HepG2 (cell line): ENCODE measurements at regions not wholly inside any gene's neighbourhood (a gene's known extent, or its start where the extent isn't known, plus 50 kb on each side); places are given as distances from the start of the nearest gene placed in this dataset.
A peak's percentile ranks its signal among the peaks of the same experiment; 100 is the strongest.

Source experiments
- FOSL2 ChIP-seq: sonication (generic); formaldehyde crosslinking; IDR thresholded peaks from 2 replicates; pipeline ENCODE4 v1.4.0; 2020; ENCODE audit warnings: missing genetic modification reagents
- FOXA1 ChIP-seq, 2 experiments: fragments of 450-650 bp in 1 of 2; sonication (generic) in 1 of 2; formaldehyde crosslinking in 1 of 2; IDR thresholded peaks; 2 replicates each; pipeline versions ENCODE4 v1.4.0 to v1.6.1; 2016 to 2020; ENCODE audit warnings: missing genetic modification reagents in 1 of 2
- FOXO1 ChIP-seq: sonication (generic); formaldehyde crosslinking; IDR thresholded peaks from 2 replicates; pipeline ENCODE4 v1.4.0; 2020; ENCODE audit warnings: missing genetic modification reagents
- HMG20A ChIP-seq: IDR thresholded peaks from 2 replicates; pipeline ENCODE4 v1.6.1; 2016; ENCODE audit warnings: borderline replicate concordance
- JUN ChIP-seq: sonication (generic); formaldehyde crosslinking; IDR thresholded peaks from 2 replicates; pipeline ENCODE4 v1.4.0; 2020; ENCODE audit warnings: mild to moderate bottlenecking, missing genetic modification reagents
- KLF11 ChIP-seq: IDR thresholded peaks from 2 replicates; pipeline ENCODE4 v1.6.1; 2016; ENCODE audit warnings: missing compliant biosample characterization
- KLF12 ChIP-seq: sonication (generic); formaldehyde crosslinking; IDR thresholded peaks from 2 replicates; pipeline ENCODE4 v1.4.0; 2020; ENCODE audit warnings: missing genetic modification reagents, borderline replicate concordance
- NR2F6 ChIP-seq, 2 experiments: IDR thresholded peaks; 2 replicates each; pipeline ENCODE4 v1.6.1; 2016; ENCODE audit warnings: antibody characterized with exemption in 1 of 2, mild to moderate bottlenecking in 1 of 2
- PHF21A ChIP-seq: sonication (generic); formaldehyde crosslinking; IDR thresholded peaks from 2 replicates; pipeline ENCODE4 v1.5.0; 2020; ENCODE audit warnings: mild to moderate bottlenecking, missing genetic modification reagents
- SIX1 ChIP-seq: sonication (generic); formaldehyde crosslinking; IDR thresholded peaks from 2 replicates; pipeline ENCODE4 v1.4.0; 2020; ENCODE audit warnings: missing genetic modification reagents, borderline replicate concordance
- SIX4 ChIP-seq: sonication (generic); formaldehyde crosslinking; IDR thresholded peaks from 2 replicates; pipeline ENCODE4 v1.4.0; 2020; ENCODE audit warnings: missing genetic modification reagents
- SMAD9 ChIP-seq: sonication (generic); formaldehyde crosslinking; IDR thresholded peaks from 2 replicates; pipeline ENCODE4 v1.5.1; 2020; ENCODE audit warnings: mild to moderate bottlenecking, missing genetic modification reagents
- SOX13 ChIP-seq, 3 experiments: fragments of 450-650 bp in 1 of 3; sonication (generic) in 1 of 3; formaldehyde crosslinking in 1 of 3; IDR thresholded peaks in 2 of 3; conservative IDR thresholded peaks in 1 of 3; 2 replicates each; pipeline versions ENCODE4 v1.5.0 to v1.6.1; 2016 to 2020; ENCODE audit warnings: antibody characterized with exemption in 1 of 3, mild to moderate bottlenecking in 1 of 3, missing compliant biosample characterization in 1 of 3, missing genetic modification reagents in 1 of 3, moderate library complexity in 1 of 3
- SOX6 ChIP-seq, 2 experiments: fragments of 450-650 bp in 1 of 2; sonication (generic) in 1 of 2; formaldehyde crosslinking in 1 of 2; IDR thresholded peaks; 2 replicates each; pipeline versions ENCODE4 v1.4.0 to v1.6.1; 2017 to 2020; ENCODE audit warnings: antibody characterized with exemption in 1 of 2, mild to moderate bottlenecking in 1 of 2, missing genetic modification reagents in 1 of 2
- SRSF1 ChIP-seq: fragments of 200-400 bp; formaldehyde crosslinking; optimal IDR thresholded peaks from 2 replicates; pipeline ENCODE3; 2017; ENCODE audit warnings: mild to moderate bottlenecking, low read depth, low read length, moderate library complexity
- ZBTB8A ChIP-seq: sonication (generic); formaldehyde crosslinking; IDR thresholded peaks from 2 replicates; pipeline ENCODE4 v1.4.0; 2020; ENCODE audit warnings: mild to moderate bottlenecking, low read depth, missing genetic modification reagents, borderline replicate concordance
- ZNF605 ChIP-seq: sonication (generic); formaldehyde crosslinking; IDR thresholded peaks from 2 replicates; pipeline ENCODE4 v1.8.0; 2022; ENCODE audit warnings: mild to moderate bottlenecking, missing genetic modification reagents
- TF ChIP-seq, protein P1 (sequence below): sonication (generic); formaldehyde crosslinking; IDR thresholded peaks from 2 replicates; pipeline ENCODE4 v1.4.0; 2020; ENCODE audit warnings: missing genetic modification reagents, mild to moderate bottlenecking, borderline replicate concordance
- TF ChIP-seq, protein P2 (sequence below): sonication (generic); formaldehyde crosslinking; IDR thresholded peaks from 2 replicates; pipeline ENCODE4 v1.4.0; 2020; ENCODE audit warnings: missing genetic modification reagents
- TF ChIP-seq, protein P3 (sequence below), 2 experiments: sonication (generic) in 1 of 2; formaldehyde crosslinking in 1 of 2; IDR thresholded peaks; 2 replicates each; pipeline versions ENCODE4 v1.4.0 to v1.6.1; 2016 to 2020; ENCODE audit warnings: borderline replicate concordance in 1 of 2, low read depth in 1 of 2, mild to moderate bottlenecking in 1 of 2, missing genetic modification reagents in 1 of 2
- TF ChIP-seq, protein P4 (sequence below): sonication (generic); formaldehyde crosslinking; IDR thresholded peaks from 2 replicates; pipeline ENCODE4 v1.4.0; 2020; ENCODE audit warnings: mild to moderate bottlenecking, missing genetic modification reagents

DNA sequence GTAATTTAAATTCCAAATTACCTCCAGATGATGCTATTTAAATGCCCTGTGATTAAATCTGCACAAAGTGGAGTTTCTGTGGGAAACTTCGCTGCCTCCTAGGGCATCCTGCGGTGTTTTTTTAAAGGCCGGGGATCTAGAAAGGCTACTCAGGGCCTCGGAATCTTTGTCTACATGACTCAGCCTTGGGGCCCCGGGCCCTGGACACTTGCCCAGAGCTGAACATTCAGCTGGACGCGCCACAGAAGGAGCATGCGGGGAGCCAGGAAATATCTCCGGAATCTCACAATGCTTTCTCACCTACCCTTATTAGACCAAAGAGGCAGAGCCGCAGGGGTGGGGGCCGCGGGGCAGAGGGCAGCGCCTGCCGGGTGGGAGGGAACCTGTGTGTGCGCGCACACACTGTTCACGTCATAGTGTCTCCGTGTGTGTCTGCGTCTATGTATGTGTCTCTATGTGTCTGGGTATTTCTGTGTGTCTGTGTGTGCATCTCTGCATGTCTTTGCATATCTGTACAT lies 145.5 kb upstream of the TPM1 start (continued):
- no peak; the same call in 1 of the 2 replicates for TF ChIP-seq SOX13 (IDR thresholded peaks at IDR 0.05)
- peak in 1 of 2 experiments; percentile 84; a peak in 2 of 4 replicates for TF ChIP-seq SOX13 (CRISPR knock-in tag; conservative IDR thresholded peaks at IDR 0.05 in 1 of 2, IDR thresholded peaks at IDR 0.05 in 1 of 2)
- TF ChIP-seq FOXO1 = peak; percentile 33; the same call in 1 of the 2 replicates
- TF ChIP-seq HMG20A (CRISPR knock-in tag) = peak; percentile 75; the same call in 1 of the 2 replicates
- TF ChIP-seq KLF12 (CRISPR knock-in tag) = no peak
- no peak for TF ChIP-seq SMAD9
- TF ChIP-seq KLF11 (CRISPR knock-in tag) = no peak
- peak; percentile 96 for TF ChIP-seq FOSL2
- no peak for TF ChIP-seq SOX6 (IDR thresholded peaks at IDR 0.05)
- TF ChIP-seq SOX6 (CRISPR knock-in tag; IDR thresholded peaks at IDR 0.05) = peak; percentile 76
- TF ChIP-seq SIX4 = no peak
- peak; percentile 54; the same call in 1 of the 2 replicates for TF ChIP-seq JUN (CRISPR knock-in tag)
- TF ChIP-seq ZBTB8A (CRISPR knock-in tag) = no peak
- no peak for TF ChIP-seq SRSF1
- TF ChIP-seq, protein P1, sequence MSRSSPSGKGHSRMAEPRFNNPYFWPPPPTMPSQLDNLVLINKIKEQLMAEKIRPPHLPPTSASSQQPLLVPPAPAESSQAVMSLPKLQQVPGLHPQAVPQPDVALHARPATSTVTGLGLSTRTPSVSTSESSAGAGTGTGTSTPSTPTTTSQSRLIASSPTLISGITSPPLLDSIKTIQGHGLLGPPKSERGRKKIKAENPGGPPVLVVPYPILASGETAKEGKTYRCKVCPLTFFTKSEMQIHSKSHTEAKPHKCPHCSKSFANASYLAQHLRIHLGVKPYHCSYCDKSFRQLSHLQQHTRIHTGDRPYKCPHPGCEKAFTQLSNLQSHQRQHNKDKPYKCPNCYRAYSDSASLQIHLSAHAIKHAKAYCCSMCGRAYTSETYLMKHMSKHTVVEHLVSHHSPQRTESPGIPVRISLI (CRISPR knock-in tag) = peak; percentile 53; the same call in 1 of the 2 replicates
- no peak for TF ChIP-seq SIX1 (CRISPR knock-in tag)
- TF ChIP-seq, protein P2, sequence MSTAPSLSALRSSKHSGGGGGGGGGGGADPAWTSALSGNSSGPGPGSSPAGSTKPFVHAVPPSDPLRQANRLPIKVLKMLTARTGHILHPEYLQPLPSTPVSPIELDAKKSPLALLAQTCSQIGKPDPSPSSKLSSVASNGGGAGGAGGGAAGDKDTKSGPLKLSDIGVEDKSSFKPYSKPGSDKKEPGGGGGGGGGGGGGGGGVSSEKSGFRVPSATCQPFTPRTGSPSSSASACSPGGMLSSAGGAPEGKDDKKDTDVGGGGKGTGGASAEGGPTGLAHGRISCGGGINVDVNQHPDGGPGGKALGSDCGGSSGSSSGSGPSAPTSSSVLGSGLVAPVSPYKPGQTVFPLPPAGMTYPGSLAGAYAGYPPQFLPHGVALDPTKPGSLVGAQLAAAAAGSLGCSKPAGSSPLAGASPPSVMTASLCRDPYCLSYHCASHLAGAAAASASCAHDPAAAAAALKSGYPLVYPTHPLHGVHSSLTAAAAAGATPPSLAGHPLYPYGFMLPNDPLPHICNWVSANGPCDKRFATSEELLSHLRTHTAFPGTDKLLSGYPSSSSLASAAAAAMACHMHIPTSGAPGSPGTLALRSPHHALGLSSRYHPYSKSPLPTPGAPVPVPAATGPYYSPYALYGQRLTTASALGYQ (CRISPR knock-in tag) = peak; percentile 66; the same call in 1 of the 2 replicates
- TF ChIP-seq, protein P3, sequence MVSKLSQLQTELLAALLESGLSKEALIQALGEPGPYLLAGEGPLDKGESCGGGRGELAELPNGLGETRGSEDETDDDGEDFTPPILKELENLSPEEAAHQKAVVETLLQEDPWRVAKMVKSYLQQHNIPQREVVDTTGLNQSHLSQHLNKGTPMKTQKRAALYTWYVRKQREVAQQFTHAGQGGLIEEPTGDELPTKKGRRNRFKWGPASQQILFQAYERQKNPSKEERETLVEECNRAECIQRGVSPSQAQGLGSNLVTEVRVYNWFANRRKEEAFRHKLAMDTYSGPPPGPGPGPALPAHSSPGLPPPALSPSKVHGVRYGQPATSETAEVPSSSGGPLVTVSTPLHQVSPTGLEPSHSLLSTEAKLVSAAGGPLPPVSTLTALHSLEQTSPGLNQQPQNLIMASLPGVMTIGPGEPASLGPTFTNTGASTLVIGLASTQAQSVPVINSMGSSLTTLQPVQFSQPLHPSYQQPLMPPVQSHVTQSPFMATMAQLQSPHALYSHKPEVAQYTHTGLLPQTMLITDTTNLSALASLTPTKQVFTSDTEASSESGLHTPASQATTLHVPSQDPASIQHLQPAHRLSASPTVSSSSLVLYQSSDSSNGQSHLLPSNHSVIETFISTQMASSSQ (IDR thresholded peaks at IDR 0.05; ENCODE audit: low read depth) = 0 out of 2 replicates have a peak, but pooled peaks have one; percentile 38
- TF ChIP-seq, protein P3 (CRISPR knock-in tag; IDR thresholded peaks at IDR 0.05; ENCODE audit: borderline replicate concordance) = no peak
- TF ChIP-seq ZNF605 (CRISPR knock-in tag) = no peak
- no peak for TF ChIP-seq FOXA1 (IDR thresholded peaks at IDR 0.05)
- 0 out of 2 replicates have a peak, but pooled peaks have one; percentile 35 for TF ChIP-seq FOXA1 (CRISPR knock-in tag; IDR thresholded peaks at IDR 0.05)
- TF ChIP-seq, protein P4, sequence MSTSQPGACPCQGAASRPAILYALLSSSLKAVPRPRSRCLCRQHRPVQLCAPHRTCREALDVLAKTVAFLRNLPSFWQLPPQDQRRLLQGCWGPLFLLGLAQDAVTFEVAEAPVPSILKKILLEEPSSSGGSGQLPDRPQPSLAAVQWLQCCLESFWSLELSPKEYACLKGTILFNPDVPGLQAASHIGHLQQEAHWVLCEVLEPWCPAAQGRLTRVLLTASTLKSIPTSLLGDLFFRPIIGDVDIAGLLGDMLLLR (CRISPR knock-in tag) = no peak; the same call in 1 of the 2 replicates
- TF ChIP-seq PHF21A = peak; percentile 69; the same call in 1 of the 2 replicates
- peak; percentile 55 for TF ChIP-seq NR2F6 (IDR thresholded peaks at IDR 0.05)
- no peak; the same call in 1 of the 2 replicates for TF ChIP-seq NR2F6 (CRISPR knock-in tag; IDR thresholded peaks at IDR 0.05)
